ENCODE measurements at regions not wholly inside any gene's neighbourhood (a gene's known extent, or its start where the extent isn't known, plus 50 kb on each side); places are given as distances from the start of the nearest gene placed in this dataset.

DNA sequence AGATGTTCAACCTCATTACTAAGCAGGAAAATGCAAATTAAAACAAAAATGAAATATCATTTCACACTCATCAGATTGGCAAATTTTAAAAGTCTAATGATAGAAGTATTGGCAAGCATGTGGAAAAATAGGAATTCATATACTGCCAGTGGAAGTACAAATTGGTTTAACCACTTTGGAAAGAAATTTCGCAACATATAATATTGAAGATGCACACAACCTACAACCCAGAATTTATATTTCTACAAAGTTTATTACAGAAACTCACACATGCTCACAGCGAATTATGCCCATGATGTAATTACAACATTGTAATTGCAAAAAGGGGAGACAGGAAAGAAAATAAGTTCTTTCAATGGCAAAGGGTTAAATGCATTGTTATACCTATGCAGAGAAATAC lies 324.1 kb downstream of the IGSF11 start:
- H3K9me3 ChIP-seq (replicated peaks in 1 of 3): no peaks in the 10 kb centered on the region
- no peak for DNase-seq
- H3K36me3 ChIP-seq (replicated peaks in 1 of 2): no peaks in the 10 kb centered on the region
- WGBS, 4 donors: 74 to 85% (median 82%) methylated on average over 2 of the region's 2 CpGs
- intact Hi-C loops (cut with DNase I): no loop called here
- no peak overlapping the region for H3K27ac ChIP-seq
- no peak for TF ChIP-seq POLR2A (IDR thresholded peaks at IDR 0.05)
- TF ChIP-seq, protein P1, sequence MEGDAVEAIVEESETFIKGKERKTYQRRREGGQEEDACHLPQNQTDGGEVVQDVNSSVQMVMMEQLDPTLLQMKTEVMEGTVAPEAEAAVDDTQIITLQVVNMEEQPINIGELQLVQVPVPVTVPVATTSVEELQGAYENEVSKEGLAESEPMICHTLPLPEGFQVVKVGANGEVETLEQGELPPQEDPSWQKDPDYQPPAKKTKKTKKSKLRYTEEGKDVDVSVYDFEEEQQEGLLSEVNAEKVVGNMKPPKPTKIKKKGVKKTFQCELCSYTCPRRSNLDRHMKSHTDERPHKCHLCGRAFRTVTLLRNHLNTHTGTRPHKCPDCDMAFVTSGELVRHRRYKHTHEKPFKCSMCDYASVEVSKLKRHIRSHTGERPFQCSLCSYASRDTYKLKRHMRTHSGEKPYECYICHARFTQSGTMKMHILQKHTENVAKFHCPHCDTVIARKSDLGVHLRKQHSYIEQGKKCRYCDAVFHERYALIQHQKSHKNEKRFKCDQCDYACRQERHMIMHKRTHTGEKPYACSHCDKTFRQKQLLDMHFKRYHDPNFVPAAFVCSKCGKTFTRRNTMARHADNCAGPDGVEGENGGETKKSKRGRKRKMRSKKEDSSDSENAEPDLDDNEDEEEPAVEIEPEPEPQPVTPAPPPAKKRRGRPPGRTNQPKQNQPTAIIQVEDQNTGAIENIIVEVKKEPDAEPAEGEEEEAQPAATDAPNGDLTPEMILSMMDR (IDR thresholded peaks at IDR 0.05): no peak
- no peaks in the 10 kb centered on the region for H3K4me1 ChIP-seq (replicated peaks in 1 of 2)
- H3K4me3 ChIP-seq: no peak overlapping the region
- no peaks in the 10 kb centered on the region for H3K27me3 ChIP-seq

- 76 to 82% (median 82%) methylated on average over 3 of the region's 3 CpGs for WGBS, 4 donors
- Histone ChIP-seq H3K27ac (no peak overlapping the region), H3K9me3 (replicated peaks in 1 of 3) (no peaks in the 10 kb centered on the region), H3K4me3 (no peak overlapping the region), H3K36me3 (replicated peaks in 1 of 2) (no peaks in the 10 kb centered on the region), H3K4me1 (replicated peaks in 1 of 2) (no peaks in the 10 kb centered on the region), H3K27me3 (no peaks in the 10 kb centered on the region)
- no peak for DNase-seq
- TF ChIP-seq, protein P1 (IDR thresholded peaks at IDR 0.05): no peak
- TF ChIP-seq POLR2A (IDR thresholded peaks at IDR 0.05): no peak
- intact Hi-C loops (cut with DNase I): no loop called here
These were observed 321.0 kb downstream of the IGSF11 start for GRCh38 chr3:118713502-118714207.

GRCh38 chr3:118714800-118715199 lies 319.8 kb downstream of the IGSF11 start:
- H3K4me1 ChIP-seq (replicated peaks in 1 of 2): no peaks in the 10 kb centered on the region
- no peaks in the 10 kb centered on the region for H3K27me3 ChIP-seq
- H3K27ac ChIP-seq: no peak overlapping the region
- 85 to 100% (median 90%) methylated on average over 2 of the region's 2 CpGs for WGBS, 4 donors
- DNase-seq: no peak
- peaks cover 0 to 7% (median 0%) of the 10 kb centered on the region in 3 donors for H3K9me3 ChIP-seq (replicated peaks in 1 of 3)
- H3K4me3 ChIP-seq: no peak overlapping the region
- no peaks in the 10 kb centered on the region for H3K36me3 ChIP-seq (replicated peaks in 1 of 2)
- TF ChIP-seq, protein P1 (IDR thresholded peaks at IDR 0.05): no peak
- TF ChIP-seq POLR2A (IDR thresholded peaks at IDR 0.05): no peak
- intact Hi-C loops (cut with DNase I): no loop called here

GRCh38 chr3:118729546-118729945 lies 305.1 kb downstream of the IGSF11 start:
- H3K4me1 ChIP-seq (replicated peaks in 1 of 2): no peaks in the 10 kb centered on the region
- H3K27ac ChIP-seq: no peak overlapping the region
- no peaks in the 10 kb centered on the region for H3K27me3 ChIP-seq
- WGBS, 4 donors: 73 to 79% (median 76%) methylated on average over 3 of the region's 3 CpGs
- TF ChIP-seq, protein P1 (IDR thresholded peaks at IDR 0.05): no peak
- no peak for TF ChIP-seq POLR2A (IDR thresholded peaks at IDR 0.05)
- H3K9me3 ChIP-seq (replicated peaks in 1 of 3): no peaks in the 10 kb centered on the region
- intact Hi-C loops (cut with DNase I): no loop called here
- no peak for DNase-seq
- H3K4me3 ChIP-seq: no peak overlapping the region
- no peaks in the 10 kb centered on the region for H3K36me3 ChIP-seq (replicated peaks in 1 of 2)

Measured in adrenal gland (tissue), 9 donors.